GM19452 (cell line): ENCODE measurements at regions not wholly inside any gene's neighbourhood (a gene's known extent, or its start where the extent isn't known, plus 50 kb on each side); places are given as distances from the start of the nearest gene placed in this dataset.
"Not testable (repeated sequence)": the region's sequence is repeated elsewhere in the genome, so short reads cannot be mapped to it uniquely, and the experiment has no call there.

Experiments used
- ATAC-seq: cut with Tn5 transposase; IDR thresholded peaks from one replicate; pipeline ENCODE4 v1.9.1; 2021; ENCODE audit not compliant: unreplicated experiment

DNA sequence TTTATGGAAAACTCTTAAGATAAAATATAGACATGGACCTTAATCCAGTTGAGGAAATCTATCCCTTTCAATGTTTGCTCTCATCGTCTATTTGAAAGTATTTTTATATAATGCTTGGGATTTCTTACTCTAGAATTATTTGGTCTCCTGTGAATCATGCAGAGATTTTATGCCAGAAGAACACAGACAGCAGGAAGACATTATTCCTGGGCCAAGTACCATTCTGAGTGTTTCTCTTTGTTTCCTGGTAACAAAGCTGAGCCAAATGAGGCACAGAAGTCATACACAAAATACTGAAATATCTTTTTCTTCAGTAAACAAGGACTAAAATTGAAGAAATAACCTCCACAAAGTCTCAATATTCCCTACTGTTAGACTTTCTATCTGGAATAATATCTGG lies 538.2 kb upstream of the EYS start:
- ATAC-seq, result no peak

DNA sequence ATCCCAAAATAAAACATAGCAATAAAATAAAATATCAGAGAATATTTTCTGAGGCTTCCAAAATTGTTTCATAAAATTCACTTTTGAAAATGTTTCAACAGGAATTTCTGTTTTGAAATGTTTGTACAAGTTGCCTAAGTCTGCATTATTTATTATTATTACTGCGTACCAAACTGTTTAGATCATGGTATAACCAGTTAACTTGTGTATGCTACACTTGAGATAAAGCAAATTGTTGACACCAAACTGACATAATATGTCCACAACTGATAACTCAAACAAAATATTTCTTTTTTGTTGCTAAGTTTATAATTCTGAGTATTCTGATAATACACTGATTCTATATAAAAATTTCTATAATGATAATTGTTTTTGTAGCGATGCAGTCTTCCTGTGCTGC lies 531.8 kb upstream of the EYS start:
- ATAC-seq, result no peak

DNA sequence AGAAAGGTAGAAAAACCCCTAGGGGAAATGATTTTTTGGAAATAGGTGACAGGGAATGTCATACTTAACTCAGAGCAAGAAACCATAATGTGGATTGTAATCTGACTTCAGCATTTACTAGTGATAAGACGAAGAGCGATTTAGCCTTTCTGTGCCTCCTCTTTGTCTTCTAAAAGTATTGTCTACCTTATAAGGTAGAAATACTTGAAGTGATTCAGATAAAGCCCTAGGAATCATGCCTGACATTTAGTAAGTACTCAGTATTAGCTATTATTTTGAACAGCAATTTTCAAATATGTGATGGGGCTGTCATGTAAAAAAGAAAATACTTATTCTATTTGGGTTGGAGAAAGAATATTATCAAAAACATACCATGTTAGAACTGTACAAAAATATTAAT lies 525.9 kb upstream of the EYS start:
- no peak for ATAC-seq

DNA sequence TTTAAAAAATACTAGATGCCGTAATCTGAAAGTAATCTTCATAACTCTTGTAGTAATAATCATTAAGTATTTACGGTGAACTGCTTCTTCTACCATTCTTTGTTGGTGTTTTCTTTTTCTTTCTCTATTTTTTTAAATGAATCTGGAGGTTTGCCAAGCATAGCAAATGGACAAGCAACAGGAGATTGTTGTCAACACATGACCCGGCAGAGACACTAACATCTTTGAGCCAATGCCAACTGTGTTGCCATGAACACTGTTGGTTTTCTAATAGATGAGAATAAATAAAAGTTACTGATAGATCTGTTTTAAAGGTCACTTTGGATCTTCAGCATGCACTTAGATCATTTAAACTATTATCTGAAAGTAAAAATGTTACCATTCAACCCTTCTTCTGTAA lies 523.6 kb upstream of the EYS start:
- ATAC-seq, result no peak

DNA sequence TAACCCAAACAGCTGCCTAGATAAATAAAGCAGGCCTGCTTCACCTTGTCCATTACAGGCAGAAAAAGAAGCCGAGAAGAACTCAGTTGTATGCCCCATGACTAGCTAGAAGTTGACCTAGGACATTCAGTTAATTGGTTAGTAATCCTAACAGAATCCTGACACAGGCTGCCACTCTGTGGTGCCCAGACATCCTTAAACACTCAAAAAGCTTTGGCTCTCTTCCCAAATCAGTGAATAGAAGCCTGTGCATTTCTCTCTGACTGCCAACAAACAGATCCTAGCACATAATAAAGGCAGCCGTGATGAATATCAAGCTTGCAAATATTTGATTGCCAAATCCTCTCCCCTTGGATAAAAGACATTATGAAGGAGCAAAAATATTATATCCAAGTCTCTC lies 519.1 kb upstream of the EYS start:
- ATAC-seq, result no peak

DNA sequence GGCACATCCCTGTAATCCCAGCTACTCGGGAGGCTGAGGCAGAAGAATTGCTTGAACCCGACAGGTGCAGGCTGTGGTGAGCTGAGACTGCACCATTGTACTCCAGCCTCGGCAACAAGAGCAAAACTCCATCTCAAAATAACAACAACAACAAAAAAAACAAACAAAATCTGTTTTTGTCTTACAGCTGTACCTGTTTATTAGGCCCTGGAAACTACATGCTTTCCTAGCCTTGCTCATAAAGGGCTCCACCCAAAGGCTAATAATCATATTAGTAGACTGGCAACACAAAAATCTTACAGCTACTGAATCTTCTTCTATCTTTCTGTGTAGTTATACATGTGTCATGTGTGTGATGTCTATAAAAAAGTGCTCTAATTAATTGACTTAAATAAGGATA lies 503.9 kb upstream of the EYS start:
- ATAC-seq, result no peak

DNA sequence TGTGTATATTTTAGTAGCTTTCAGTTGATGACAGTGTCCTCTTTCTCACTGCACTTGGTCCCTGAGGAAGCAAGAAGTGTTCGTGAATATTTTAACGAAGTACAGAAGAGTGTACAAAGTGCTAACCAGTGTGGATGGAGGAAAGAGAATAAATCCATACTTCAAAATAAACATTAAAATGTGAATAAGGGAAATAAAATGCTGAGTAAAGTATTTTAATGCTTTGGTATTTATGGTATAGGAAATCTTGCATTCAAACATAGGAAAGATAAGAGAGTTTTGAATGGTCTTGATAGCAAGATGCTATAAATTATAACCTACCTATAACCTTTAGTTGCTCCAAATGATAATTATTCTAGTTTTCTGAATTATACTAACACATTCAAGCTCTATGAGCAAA lies 493.4 kb upstream of the EYS start:
- no peak for ATAC-seq

DNA sequence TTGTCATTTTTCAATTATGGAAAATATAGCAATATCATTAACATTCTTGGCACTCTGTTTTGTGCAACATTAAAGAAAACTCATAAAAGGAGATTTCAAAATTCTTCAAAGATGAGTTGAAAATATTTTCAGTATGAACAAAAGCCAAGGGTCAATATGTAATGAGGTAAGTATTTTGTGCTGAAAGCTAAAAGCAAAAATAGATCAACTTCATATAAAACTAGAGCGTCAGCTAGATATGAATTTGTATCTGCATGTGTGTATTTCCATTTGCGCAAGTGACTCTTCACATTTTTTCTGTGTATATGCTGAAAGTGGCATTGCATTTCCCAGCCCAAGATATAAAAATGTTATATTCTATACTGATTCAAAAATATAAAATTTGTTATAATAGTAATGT lies 492.1 kb upstream of the EYS start:
- ATAC-seq, result no peak

DNA sequence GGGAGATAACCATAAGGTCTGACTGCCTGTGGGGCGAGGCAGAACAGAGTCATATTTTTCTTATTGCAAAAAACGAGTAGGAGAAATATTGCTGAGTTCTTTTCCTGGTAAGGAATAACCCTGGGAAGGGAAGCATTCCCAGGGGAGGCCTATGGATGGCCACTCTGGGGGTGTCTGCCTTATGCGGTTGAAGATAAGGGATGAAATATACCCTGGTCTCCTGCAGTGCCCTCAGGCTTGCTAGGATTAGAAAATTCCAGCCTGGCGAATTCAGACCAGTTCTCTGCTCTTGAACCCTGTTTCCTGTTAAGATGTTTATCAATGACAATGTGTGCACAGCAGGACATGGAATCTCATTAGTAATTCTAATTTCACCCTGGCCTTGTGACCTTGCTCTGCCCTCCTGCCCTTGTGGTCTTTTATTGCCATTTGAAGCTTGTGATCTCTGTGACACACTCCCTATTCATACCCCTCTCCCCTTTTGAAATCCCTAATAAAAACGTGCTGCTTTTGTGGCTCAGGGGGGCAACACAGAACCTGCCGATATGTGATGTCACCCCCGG lies 491.1 kb upstream of the EYS start:
- ATAC-seq, result no peak

DNA sequence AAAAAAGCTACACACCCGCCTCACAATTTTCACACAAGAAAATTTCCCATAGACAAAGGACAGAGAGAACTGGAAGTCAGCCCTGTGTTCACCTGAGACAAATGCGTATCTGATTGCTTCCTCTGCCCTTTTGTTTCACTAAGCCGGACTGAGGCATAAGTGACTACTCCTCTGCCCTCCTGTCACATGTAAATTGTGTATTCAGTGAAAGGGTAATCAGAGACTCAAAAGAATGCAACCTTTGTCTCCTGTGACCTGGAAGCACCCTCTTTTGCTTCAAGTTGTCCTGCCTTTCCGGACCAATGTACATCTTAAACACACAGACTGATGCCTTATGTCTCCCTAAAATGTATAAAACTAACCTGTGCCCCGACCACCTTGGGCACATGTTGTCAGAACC lies 483.8 kb upstream of the EYS start:
- no peak for ATAC-seq

DNA sequence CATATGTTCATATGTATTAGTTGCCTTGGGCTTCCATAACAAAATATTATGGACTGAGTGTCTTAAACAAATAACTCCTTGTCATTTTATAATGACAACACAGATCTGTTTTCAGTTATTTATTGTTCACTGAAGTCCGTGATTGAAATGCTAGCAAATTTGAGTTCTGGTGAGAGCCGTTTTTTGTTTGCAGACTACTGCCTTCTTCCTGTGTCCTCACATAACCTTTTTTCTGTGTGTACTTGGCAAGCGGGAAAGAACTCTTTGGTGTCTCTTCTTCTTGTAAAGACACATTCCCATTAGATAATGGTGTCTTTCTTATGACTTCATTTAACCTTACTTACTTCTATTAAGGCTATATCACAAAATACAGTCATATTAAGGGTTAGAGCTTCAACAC lies 482.9 kb upstream of the EYS start:
- no peak for ATAC-seq

DNA sequence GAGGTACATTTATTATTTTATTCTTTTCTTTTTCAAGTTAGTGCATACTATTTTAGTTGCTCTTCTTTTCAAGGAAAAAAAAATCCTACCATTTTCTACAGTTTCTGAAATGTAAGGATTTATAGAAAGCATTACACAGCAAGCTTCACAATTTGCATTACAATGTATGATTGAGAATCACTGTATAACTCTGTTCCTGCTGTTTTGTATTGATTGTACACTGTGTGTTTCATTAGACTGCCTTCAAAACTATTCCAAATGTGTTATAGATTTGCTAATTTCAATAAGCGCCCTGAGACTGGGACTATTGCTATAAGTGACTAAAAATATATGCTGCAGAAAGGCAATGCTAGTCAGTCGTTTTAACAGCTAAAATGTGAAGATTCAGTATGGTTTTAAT lies 479.7 kb upstream of the EYS start:
- no peak for ATAC-seq

DNA sequence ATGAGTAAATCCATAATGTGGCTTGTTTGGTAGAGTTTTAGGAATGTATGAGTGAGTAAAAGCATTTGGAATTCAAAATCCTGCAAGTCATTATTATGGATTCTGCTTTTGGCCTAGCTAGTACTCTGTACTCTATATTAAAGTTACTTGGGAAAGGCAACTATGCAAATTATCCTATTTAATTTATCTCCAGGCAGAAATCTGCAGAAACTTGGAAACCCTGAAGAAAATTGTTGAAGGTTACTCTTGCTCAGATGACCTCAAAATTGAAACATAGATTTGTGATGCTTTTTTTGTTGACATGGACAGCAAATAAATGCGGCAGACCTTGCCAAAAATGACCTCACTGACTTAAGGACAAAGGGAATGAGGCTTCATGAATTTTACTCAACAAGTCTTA lies 477.1 kb upstream of the EYS start:
- ATAC-seq, result no peak

DNA sequence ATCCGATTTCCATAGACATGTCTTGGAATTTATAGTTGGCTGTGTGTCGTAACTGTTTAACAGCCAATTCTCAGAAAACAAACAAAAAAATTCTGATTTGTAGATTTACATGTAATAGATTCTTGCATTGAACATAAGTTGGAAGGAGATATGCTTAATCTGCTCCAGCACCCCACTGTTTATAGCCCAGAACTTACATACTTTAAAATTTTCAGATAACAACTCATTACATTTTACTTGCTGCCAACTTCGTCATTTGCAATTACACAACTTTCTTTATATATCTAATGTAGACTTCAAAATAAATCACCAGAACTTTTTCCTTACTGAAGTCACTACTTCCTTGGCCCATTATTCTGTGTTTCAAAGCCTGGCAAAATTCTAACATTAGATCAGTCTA lies 472.3 kb upstream of the EYS start:
- ATAC-seq, result no peak

DNA sequence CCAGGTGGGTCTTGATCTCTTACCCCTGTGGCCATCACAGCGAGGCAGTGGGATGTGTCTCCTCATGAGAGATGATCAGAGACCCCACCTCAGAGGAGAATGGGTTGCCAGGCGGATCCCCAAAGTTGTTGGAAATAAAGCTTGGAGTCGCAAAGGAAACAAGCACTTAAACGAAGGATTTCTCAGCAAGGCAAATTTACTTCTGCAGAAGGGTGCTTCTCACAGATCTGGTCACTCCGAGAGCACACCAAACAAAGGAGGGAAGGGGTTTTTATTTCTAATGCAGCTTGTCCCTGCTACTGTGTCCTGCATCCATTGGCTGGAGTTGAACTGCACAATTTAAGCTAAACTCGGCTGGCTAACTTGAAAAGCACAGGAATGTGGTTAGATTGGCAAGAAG lies 466.6 kb upstream of the EYS start:
- ATAC-seq, result no peak

DNA sequence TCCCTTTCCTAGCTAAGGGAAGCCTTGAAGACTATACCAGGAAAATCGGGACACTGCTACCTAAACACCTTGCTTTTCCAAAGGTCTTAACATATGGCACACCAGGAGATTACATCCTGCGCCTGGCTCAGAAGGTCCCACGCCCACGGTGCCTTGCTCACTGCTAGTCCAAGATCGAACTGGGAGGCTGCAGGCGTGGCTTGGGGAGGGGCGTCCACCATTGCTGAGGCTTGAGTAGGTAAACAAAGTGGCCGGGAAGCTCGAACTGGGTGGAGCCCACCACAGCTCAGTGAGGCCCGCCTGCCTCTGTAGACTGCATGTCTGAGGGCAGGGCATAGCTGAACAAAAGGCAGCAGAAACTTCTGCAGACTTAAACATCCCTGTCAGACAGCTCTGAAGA lies 459.7 kb upstream of the EYS start:
- not testable (repeated sequence) for ATAC-seq

DNA sequence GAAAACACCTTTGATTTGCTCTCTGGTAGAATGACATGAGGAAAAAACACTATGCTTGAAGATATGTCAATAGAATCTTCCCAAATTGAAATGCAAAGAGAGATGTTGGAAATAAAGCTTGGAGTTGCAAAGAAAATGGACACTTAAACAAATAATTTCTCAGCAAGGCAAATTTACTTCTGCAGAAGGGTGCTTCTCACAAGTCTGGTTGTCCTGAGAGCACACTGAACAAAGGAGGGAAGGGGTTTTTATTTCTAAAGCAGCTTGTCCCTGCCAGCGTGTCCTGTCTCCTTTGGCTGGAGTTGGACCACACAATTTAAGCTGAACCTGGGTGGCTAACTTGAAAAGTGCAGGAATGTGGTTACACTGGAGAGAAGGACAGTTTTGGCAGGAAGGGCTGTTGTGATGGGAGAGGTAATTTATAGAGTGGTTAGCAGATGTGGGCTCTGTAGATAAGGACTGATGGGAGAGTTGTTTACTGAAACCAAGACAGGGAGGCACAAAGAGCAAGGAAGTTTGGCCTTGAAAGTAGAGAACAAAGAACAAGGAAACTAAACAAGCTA lies 454.6 kb upstream of the EYS start:
- ATAC-seq, result no peak

DNA sequence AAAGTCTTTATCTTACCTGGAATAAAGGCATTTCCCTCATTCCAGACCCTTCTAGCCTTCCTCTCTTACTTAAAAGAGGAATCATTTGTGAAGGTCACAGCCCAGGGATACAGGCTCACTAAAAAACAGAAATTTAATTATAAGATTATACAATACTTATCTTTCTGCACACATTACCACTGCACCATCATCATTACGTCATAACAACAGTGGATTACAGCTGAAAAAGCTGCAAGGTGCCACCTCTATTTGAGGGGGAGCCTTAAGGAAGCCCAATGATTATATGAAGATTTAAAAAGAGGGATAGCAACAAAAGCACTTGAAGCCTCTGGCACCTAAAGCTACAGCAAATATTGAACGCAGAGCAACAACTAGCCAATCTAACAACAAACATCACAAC lies 452.9 kb upstream of the EYS start:
- ATAC-seq, result no peak

DNA sequence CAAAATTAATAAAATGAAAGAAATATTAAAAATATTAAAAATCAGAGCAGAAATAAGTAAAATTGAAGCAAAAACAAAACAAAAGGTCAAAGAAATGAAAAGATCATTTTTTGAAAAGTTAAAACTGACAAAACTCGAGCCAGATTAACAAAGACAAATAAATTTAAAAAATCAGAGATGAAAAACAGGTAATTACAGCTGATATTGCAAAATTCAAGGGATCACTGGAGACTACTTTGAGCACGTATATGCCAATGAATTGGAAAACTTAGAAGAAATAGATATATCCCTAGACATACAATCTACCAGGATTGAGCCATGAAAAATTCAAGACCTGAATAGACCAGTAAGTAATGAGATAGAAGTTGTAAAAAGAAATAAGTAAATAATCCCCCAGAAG lies 446.2 kb upstream of the EYS start:
- no peak for ATAC-seq

DNA sequence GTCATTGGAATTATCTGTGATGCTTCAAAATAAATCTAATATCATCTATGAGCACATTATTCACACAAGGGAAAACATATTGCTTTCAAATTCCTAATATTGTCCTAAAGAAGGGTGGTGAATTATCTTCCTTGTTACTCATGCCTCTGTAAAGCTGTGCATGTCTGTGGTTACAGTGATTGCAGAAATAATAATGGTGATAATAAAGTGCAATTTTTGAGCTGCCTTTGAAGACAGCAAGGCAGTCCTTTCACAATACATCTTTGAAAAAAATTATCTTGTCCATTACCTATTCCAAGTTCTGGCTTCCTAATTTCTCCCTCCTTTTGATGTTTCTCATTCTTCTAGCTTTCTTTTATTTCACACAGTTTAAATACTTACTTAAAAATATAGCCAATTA lies 442.1 kb upstream of the EYS start:
- no peak for ATAC-seq

DNA sequence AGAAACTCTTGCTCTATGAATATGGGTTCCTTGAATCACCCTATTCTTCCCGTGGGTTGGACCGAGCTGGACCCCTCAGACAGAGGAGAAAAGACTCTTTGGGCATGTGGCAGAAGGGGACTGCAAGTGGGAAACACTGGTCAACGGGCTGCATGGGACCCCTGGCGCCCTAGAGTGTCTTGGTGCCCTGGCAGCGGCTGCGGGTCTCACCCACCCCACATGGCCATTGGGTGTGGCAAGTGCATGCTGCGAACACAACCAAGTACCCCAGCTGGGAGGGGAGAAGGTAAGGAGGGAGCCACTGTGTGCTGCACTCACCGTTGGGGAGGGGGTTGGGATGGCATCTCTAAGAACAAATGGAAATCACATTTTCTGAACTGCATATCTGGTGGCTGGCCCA lies 438.8 kb upstream of the EYS start:
- no peak for ATAC-seq

DNA sequence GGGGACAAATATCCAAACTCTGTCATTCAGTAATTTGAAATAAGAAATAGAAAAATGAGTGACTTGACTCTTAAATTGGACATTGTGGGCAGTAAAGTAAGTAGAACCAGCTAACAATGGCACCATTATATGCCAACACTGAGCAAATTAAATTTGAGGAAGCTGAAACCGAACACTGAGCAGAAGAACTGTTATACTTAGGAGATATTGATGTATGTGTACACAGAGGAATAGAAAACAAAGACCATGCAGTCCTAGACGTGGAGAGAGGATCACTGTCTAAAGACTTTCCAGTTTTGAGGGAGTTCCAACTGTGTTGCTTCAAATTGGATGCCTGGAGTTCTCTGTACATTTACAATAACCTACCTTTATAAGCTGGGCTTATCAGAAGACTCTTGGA lies 427.0 kb upstream of the EYS start:
- ATAC-seq, result no peak

DNA sequence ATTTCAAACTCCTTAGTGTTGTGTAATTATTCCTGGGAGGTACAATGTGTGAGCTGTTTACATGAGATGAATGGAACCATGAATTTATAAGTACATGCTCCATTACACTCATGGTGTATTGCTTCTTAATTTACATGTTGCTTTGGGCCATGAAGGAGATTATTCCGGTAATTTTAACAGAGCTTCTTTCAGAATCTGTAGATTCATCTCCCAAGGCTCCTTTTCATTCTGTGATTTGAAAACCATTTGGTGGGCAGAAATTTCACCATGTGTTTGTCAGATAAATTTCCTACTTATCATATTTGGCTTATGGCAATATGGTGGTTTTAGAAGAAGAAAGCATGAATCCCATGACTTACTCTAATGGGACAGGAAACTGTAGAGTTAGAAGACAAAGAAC lies 421.6 kb upstream of the EYS start:
- ATAC-seq, result no peak

DNA sequence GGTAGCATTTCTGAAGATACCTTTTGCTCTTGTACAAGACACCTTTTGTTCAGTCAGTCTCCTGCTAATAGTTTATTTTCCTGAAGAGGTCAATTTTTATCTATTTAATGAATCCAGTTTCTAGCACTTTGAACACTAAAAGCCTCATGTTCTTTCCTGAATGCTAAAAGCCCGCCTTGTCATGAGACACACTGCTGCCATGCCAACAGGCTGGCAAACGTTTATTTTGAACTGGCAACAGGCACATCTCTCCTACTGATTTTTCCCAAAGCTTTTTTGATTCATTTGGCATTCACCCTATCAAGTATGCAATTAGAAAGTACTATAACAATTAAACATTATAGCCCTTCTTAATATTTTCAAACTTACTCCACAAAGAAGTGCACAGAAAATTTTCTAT lies 421.2 kb upstream of the EYS start:
- no peak for ATAC-seq
